ENCODE measurements at regions not wholly inside any gene's neighbourhood (a gene's known extent, or its start where the extent isn't known, plus 50 kb on each side); places are given as distances from the start of the nearest gene placed in this dataset.

GRCh38 chr14:54191846-54192245 lies 205.0 kb upstream of the CDKN3 start:
- DNase-seq (ENCODE audit: low read depth, low spot score), result no peak
- H3K9me1 ChIP-seq (ENCODE audit: control insufficient read depth, extremely low read depth, insufficient read depth, low read length), result no peaks in the 10 kb centered on the region
- H3K4me2 ChIP-seq (ENCODE audit: control insufficient read depth, extremely low read depth, insufficient read depth, low read depth, low read length), result no peak overlapping the region
- peak overlapping the region; percentile 72 for H3K27ac ChIP-seq (ENCODE audit: control insufficient read depth, insufficient read depth, low read length)
- H3K27me3 ChIP-seq (ENCODE audit: control insufficient read depth, extremely low read depth, insufficient read depth, low read length), result no peaks in the 10 kb centered on the region
- TF ChIP-seq CTCF (optimal IDR thresholded peaks at IDR 0.05 in 1 of 3, IDR thresholded peaks at IDR 0.05 in 1 of 3, conservative IDR thresholded peaks at IDR 0.05 in 1 of 3; ENCODE audit: extremely low read depth in 1 of 3, insufficient read depth in 2 of 3, low read length in 3 of 3) (no peak), EZH2 (IDR thresholded peaks at IDR 0.05; ENCODE audit: low read length) (no peak)
- no peak overlapping the region for H3K9ac ChIP-seq (ENCODE audit: control insufficient read depth, extremely low read depth, insufficient read depth, low read length)
- dilution Hi-C loops (cut with MboI; ENCODE audit: extremely low pct_ligation_motif_present, low sequenced_read_pairs), result no loop called here
- H4K20me1 ChIP-seq (ENCODE audit: control insufficient read depth, extremely low read depth, insufficient read depth, low read length), result no peaks in the 10 kb centered on the region
- FAIRE-seq, result no peak
- no peak overlapping the region for H3K4me3 ChIP-seq (ENCODE audit: control insufficient read depth in 2 of 3, extremely low read depth in 1 of 3, insufficient read depth in 2 of 3, low read depth in 1 of 3, low read length in 3 of 3)
- no peak overlapping the region for H2AFZ ChIP-seq (ENCODE audit: control insufficient read depth, low read length)
- H3K36me3 ChIP-seq (ENCODE audit: control insufficient read depth in 2 of 2, extremely low read depth in 1 of 2, insufficient read depth in 2 of 2, low read length in 2 of 2), result no peaks in the 10 kb centered on the region
- H3K4me1 ChIP-seq (ENCODE audit: control insufficient read depth, extremely low read depth, insufficient read depth, low read length), result peaks cover 27% of the 10 kb centered on the region
- no peaks in the 10 kb centered on the region for H3K9me3 ChIP-seq (ENCODE audit: control insufficient read depth, low read depth, low read length)
- no peaks in the 10 kb centered on the region for H3K79me2 ChIP-seq (ENCODE audit: control insufficient read depth, insufficient read depth, low read length)

- H3K9me3 ChIP-seq (ENCODE audit: control insufficient read depth, low read depth, low read length), result no peaks in the 10 kb centered on the region
- H3K36me3 ChIP-seq (ENCODE audit: control insufficient read depth in 2 of 2, extremely low read depth in 1 of 2, insufficient read depth in 2 of 2, low read length in 2 of 2), result no peaks in the 10 kb centered on the region
- DNase-seq (ENCODE audit: low read depth, low spot score), result no peak
- peak in 1 of 3 experiments; percentile 12 for TF ChIP-seq CTCF (optimal IDR thresholded peaks at IDR 0.05 in 1 of 3, IDR thresholded peaks at IDR 0.05 in 1 of 3, conservative IDR thresholded peaks at IDR 0.05 in 1 of 3; ENCODE audit: extremely low read depth in 1 of 3, insufficient read depth in 2 of 3, low read length in 3 of 3)
- TF ChIP-seq EZH2 (IDR thresholded peaks at IDR 0.05; ENCODE audit: low read length), result no peak
- no peak overlapping the region for H2AFZ ChIP-seq (ENCODE audit: control insufficient read depth, low read length)
- H3K27me3 ChIP-seq (ENCODE audit: control insufficient read depth, extremely low read depth, insufficient read depth, low read length), result no peaks in the 10 kb centered on the region
- H3K4me2 ChIP-seq (ENCODE audit: control insufficient read depth, extremely low read depth, insufficient read depth, low read depth, low read length), result no peak overlapping the region
- H3K4me3 ChIP-seq (ENCODE audit: control insufficient read depth in 2 of 3, extremely low read depth in 1 of 3, insufficient read depth in 2 of 3, low read depth in 1 of 3, low read length in 3 of 3), result no peak overlapping the region
- FAIRE-seq, result peak; percentile 41
- no peaks in the 10 kb centered on the region for H3K9me1 ChIP-seq (ENCODE audit: control insufficient read depth, extremely low read depth, insufficient read depth, low read length)
- H3K79me2 ChIP-seq (ENCODE audit: control insufficient read depth, insufficient read depth, low read length), result no peaks in the 10 kb centered on the region
- no peak overlapping the region for H3K9ac ChIP-seq (ENCODE audit: control insufficient read depth, extremely low read depth, insufficient read depth, low read length)
- H3K4me1 ChIP-seq (ENCODE audit: control insufficient read depth, extremely low read depth, insufficient read depth, low read length), result peaks cover 27% of the 10 kb centered on the region
- no peaks in the 10 kb centered on the region for H4K20me1 ChIP-seq (ENCODE audit: control insufficient read depth, extremely low read depth, insufficient read depth, low read length)
- H3K27ac ChIP-seq (ENCODE audit: control insufficient read depth, insufficient read depth, low read length), result no peak overlapping the region
- dilution Hi-C loops (cut with MboI; ENCODE audit: extremely low pct_ligation_motif_present, low sequenced_read_pairs), result no loop called here
These were observed 204.2 kb upstream of the CDKN3 start for GRCh38 chr14:54192610-54193009.
